Hepatocyte (in vitro differentiated cells): ENCODE measurements at regions not wholly inside any gene's neighbourhood (a gene's known extent, or its start where the extent isn't known, plus 50 kb on each side); places are given as distances from the start of the nearest gene placed in this dataset.
"Not testable (repeated sequence)": the region's sequence is repeated elsewhere in the genome, so short reads cannot be mapped to it uniquely, and the experiment has no call there.

Experiments
- DNase-seq: peaks from one replicate; pipeline ENCODE4 v3.0.0-alpha.2; 2016; ENCODE audit warnings: low spot score
- H2AFZ ChIP-seq: fragments of 200-600 bp; sonication (generic); 2 replicates; pipeline ENCODE4 v1.6.0; 2016; ENCODE audit warnings: antibody characterized with exemption, mild to moderate bottlenecking
- H3K27ac ChIP-seq: fragments of 200-600 bp; sonication (generic); 2 replicates; pipeline ENCODE4 v1.5.1; 2016; ENCODE audit warnings: mild to moderate bottlenecking
- H3K27me3 ChIP-seq: fragments of 200-600 bp; sonication (generic); 2 replicates; pipeline ENCODE4 v1.6.1; 2016
- H3K36me3 ChIP-seq: fragments of 200-600 bp; sonication (generic); replicated peaks from 2 replicates; pipeline ENCODE4 v1.5.1; 2016; ENCODE audit warnings: low read depth; ENCODE audit not compliant: insufficient read depth
- H3K4me1 ChIP-seq: fragments of 200-600 bp; sonication (generic); 2 replicates; pipeline ENCODE4 v1.5.1; 2016; ENCODE audit warnings: mild to moderate bottlenecking, moderate library complexity; ENCODE audit not compliant: insufficient read depth
- H3K4me2 ChIP-seq: fragments of 200-600 bp; sonication (generic); 2 replicates; pipeline ENCODE4 v1.6.0; 2016
- H3K4me3 ChIP-seq: fragments of 200-600 bp; sonication (generic); 2 replicates; pipeline ENCODE4 v1.5.1; 2016; ENCODE audit warnings: mild to moderate bottlenecking
- H3K79me2 ChIP-seq: fragments of 200-600 bp; sonication (generic); 2 replicates; pipeline ENCODE4 v1.6.0; 2017; ENCODE audit warnings: mild to moderate bottlenecking
- H3K9me2 ChIP-seq: fragments of 200-600 bp; sonication (generic); replicated peaks from 2 replicates; pipeline ENCODE4 v1.6.0; 2017; ENCODE audit warnings: mild to moderate bottlenecking; ENCODE audit not compliant: insufficient read depth
- H3K9me3 ChIP-seq: fragments of 200-600 bp; sonication (generic); 2 replicates; pipeline ENCODE4 v1.5.1; 2016; ENCODE audit warnings: low read depth, mild to moderate bottlenecking
- H4K20me1 ChIP-seq: fragments of 200-600 bp; sonication (generic); 2 replicates; pipeline ENCODE4 v1.6.0; 2016; ENCODE audit warnings: mild to moderate bottlenecking; ENCODE audit not compliant: insufficient read depth, poor library complexity, severe bottlenecking
- CTCF ChIP-seq: fragments of 200-600 bp; sonication (generic); IDR thresholded peaks from 2 replicates; pipeline ENCODE4 v1.5.1; 2016; ENCODE audit warnings: antibody characterized with exemption, mild to moderate bottlenecking; ENCODE audit not compliant: poor library complexity
- EZH2 ChIP-seq: fragments of 200-600 bp; sonication (generic); IDR thresholded peaks from 2 replicates; pipeline ENCODE4 v1.6.1; 2016; ENCODE audit warnings: antibody characterized with exemption, mild to moderate bottlenecking, borderline replicate concordance
- EZH2phosphoT487 ChIP-seq: fragments of 200-600 bp; sonication (generic); IDR thresholded peaks from one replicate; pipeline ENCODE4 v1.6.1; 2018; ENCODE audit warnings: antibody characterized with exemption, mild to moderate bottlenecking, low read depth, moderate library complexity; ENCODE audit not compliant: unreplicated experiment, severe bottlenecking
- WGBS: methylation state at CpG from one replicate; pipeline ENCODE4 v1.1.6; 2016; ENCODE audit warnings: low lambda C conversion rate; ENCODE audit errors: missing lambda C conversion rate; 5-methylcytosine and 5-hydroxymethylcytosine counted together

DNA sequence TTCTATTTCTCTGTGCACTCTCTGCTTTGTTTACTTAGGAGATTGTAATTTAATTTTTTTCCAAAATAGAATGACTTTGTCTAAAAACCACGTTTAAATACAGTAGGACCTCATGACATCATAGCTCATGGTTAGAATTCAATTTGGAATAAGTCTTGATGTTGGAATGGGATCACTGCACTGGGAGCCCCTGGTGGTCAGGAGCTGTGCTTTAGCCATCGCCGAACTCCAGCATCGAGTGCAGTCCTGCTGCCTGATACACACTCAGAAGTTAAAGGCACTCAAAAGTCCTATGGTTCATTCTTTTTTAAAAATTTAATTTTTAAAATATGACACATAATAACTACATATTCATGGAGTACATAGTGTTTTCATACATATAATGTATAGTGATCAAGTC lies 75.1 kb downstream of the TEX35 start:
- no peak overlapping the region for H3K4me2 ChIP-seq
- no peaks in the 10 kb centered on the region for H3K79me2 ChIP-seq
- no peak overlapping the region for H3K27ac ChIP-seq
- TF ChIP-seq EZH2phosphoT487 (no peak), CTCF (no peak), EZH2 (no peak)
- H4K20me1 ChIP-seq, result no peaks in the 10 kb centered on the region
- H3K4me3 ChIP-seq, result no peak overlapping the region
- no peaks in the 10 kb centered on the region for H3K27me3 ChIP-seq
- no peaks in the 10 kb centered on the region for H3K4me1 ChIP-seq
- H3K9me2 ChIP-seq, result no peaks in the 10 kb centered on the region
- H3K9me3 ChIP-seq, result no peaks in the 10 kb centered on the region
- DNase-seq, result no peak
- no peak overlapping the region for H2AFZ ChIP-seq
- no peaks in the 10 kb centered on the region for H3K36me3 ChIP-seq
- 75% methylated on average over 4 of the region's 4 CpGs for WGBS

DNA sequence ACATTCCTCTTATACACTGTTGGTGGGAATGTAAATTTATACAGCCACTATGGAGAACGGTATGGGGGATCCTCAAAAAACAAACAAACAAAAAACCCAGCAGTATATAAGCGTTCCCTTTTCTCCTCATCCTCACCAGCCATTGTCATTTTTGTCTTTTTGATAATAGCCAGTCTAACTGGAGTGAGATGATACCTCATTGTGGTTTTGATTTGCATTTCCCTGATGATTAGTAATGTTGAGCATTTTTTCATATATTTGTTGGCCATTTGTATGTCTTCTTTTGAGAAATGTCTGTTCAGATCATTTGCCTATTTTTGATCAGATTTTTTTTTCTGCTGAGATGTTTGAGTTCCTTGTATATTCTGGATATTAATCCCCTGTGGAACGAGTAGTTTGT lies 76.1 kb downstream of the TEX35 start:
- DNase-seq, result not testable (repeated sequence)
- 72% methylated on average over 3 of the region's 3 CpGs for WGBS

GRCh38 chr1:178591811-178592210 lies 78.9 kb downstream of the TEX35 start:
- not testable (repeated sequence) for H3K9me2 ChIP-seq, DNase-seq, H3K36me3 ChIP-seq, H4K20me1 ChIP-seq, H3K4me2 ChIP-seq, H3K27ac ChIP-seq, H3K27me3 ChIP-seq, H2AFZ ChIP-seq, H3K9me3 ChIP-seq, H3K4me3 ChIP-seq, H3K79me2 ChIP-seq, H3K4me1 ChIP-seq
- 96% methylated on average over 1 of the region's 1 CpG for WGBS

More for the DNA sequence above, 76.1 kb downstream of the TEX35 start:
- H3K27ac ChIP-seq, H3K4me2 ChIP-seq, H4K20me1 ChIP-seq, H3K4me3 ChIP-seq, H3K79me2 ChIP-seq, H3K27me3 ChIP-seq, H3K36me3 ChIP-seq, H2AFZ ChIP-seq, H3K9me2 ChIP-seq, H3K4me1 ChIP-seq, H3K9me3 ChIP-seq: not testable (repeated sequence)

GRCh38 chr1:178593515-178593914 lies 80.6 kb downstream of the TEX35 start:
- Histone ChIP-seq H3K9me3 (no peaks in the 10 kb centered on the region), H3K4me2 (no peak overlapping the region), H4K20me1 (no peaks in the 10 kb centered on the region), H2AFZ (no peak overlapping the region), H3K27ac (no peak overlapping the region), H3K4me1 (no peaks in the 10 kb centered on the region), H3K36me3 (no peaks in the 10 kb centered on the region), H3K27me3 (no peaks in the 10 kb centered on the region), H3K9me2 (no peaks in the 10 kb centered on the region), H3K4me3 (no peak overlapping the region), H3K79me2 (no peaks in the 10 kb centered on the region)
- no peak for DNase-seq
- no peak for TF ChIP-seq EZH2phosphoT487
- TF ChIP-seq CTCF, result no peak
- no peak for TF ChIP-seq EZH2

DNA sequence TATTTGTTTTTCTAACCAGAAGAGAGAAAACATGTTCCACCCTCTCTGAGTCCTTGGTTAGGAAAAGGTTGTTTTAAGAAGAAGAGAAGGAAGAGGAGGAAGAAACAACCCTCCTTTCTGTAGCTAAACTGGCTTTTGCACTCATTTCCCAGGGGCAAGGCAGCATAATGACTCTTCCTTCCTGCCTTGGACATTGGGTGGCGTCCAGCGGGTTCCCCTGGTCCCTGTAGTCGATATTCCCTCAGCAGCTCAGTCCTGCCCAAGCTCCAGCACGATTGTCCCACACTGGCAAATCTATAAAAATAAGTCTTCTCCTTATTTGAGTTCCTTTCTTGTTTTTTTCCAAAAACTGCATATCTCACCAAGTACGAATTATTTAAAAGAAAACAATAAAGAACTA lies 81.2 kb downstream of the TEX35 start:
- Histone ChIP-seq H3K9me3 (no peaks in the 10 kb centered on the region), H2AFZ (no peak overlapping the region), H3K27me3 (no peaks in the 10 kb centered on the region), H3K27ac (no peak overlapping the region), H3K79me2 (no peaks in the 10 kb centered on the region), H3K36me3 (no peaks in the 10 kb centered on the region), H3K9me2 (no peaks in the 10 kb centered on the region), H3K4me1 (no peaks in the 10 kb centered on the region), H4K20me1 (no peaks in the 10 kb centered on the region), H3K4me3 (no peak overlapping the region), H3K4me2 (no peak overlapping the region)
- no peak for DNase-seq
- 90% methylated on average over 5 of the region's 5 CpGs for WGBS
- no peak for TF ChIP-seq CTCF
- TF ChIP-seq EZH2, result no peak
